ENCODE measurements at regions not wholly inside any gene's neighbourhood (a gene's known extent, or its start where the extent isn't known, plus 50 kb on each side); places are given as distances from the start of the nearest gene placed in this dataset.

DNA sequence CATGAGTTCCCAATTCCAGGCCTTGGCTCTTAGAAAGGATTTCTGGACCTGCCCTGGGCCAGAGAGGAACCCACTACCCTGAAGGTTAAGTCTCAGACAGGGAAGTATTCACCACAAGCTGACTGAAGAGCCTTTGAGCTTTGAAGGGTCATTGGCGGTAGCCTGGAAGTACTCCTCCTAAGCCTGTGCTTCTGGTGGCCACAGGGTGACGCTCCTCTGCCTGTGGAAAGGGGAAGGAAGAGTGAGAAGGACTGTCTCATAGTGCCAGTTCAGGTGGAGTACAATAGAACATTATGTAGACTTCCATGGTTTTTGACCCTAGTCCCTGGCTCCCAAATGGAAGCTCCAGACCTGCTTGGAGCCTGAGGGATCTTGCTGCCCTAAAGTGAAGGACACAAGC, 1233.2 kb upstream of the CDH6 start:
- no peak for TF ChIP-seq EP300 (IDR thresholded peaks at IDR 0.05; ENCODE audit: borderline replicate concordance in 1 of 2, low read depth in 1 of 2, low read length in 1 of 2)
- TF ChIP-seq POLR2AphosphoS5 (IDR thresholded peaks at IDR 0.05; ENCODE audit: low read depth, low read length) = no peak
- TF ChIP-seq CTCF (IDR thresholded peaks at IDR 0.05) = no peak
- TF ChIP-seq JUND (IDR thresholded peaks at IDR 0.05) = no peak
- no peak for TF ChIP-seq FOXM1 (IDR thresholded peaks at IDR 0.05; ENCODE audit: low read depth)

All from SK-N-SH (cell line).